ENCODE measurements at regions not wholly inside any gene's neighbourhood (a gene's known extent, or its start where the extent isn't known, plus 50 kb on each side); places are given as distances from the start of the nearest gene placed in this dataset.
"Not testable (repeated sequence)": the region's sequence is repeated elsewhere in the genome, so short reads cannot be mapped to it uniquely, and the experiment has no call there.

GRCh38 chr3:75840160-75840559 lies 54.8 kb upstream of the ZNF717 start:
- not testable (repeated sequence) for DNase-seq

- not testable (repeated sequence) for DNase-seq
Measured at GRCh38 chr3:75850301-75851008, 65.1 kb upstream of the ZNF717 start.

- DNase-seq: no peak
Measured at GRCh38 chr3:75863130-75863529, 77.8 kb upstream of the ZNF717 start.

- DNase-seq: no peak
Measured at GRCh38 chr3:75863878-75864277, 78.5 kb upstream of the ZNF717 start.

- not testable (repeated sequence) for DNase-seq
Measured at GRCh38 chr3:75883719-75884118, 98.4 kb upstream of the ZNF717 start.

GRCh38 chr3:75886971-75887526 lies 101.7 kb upstream of the ZNF717 start:
- DNase-seq: no peak

GRCh38 chr3:75894234-75894633 lies 108.9 kb upstream of the ZNF717 start:
- DNase-seq: no peak

GRCh38 chr3:75896265-75896664 lies 110.9 kb upstream of the ZNF717 start:
- DNase-seq: no peak

- not testable (repeated sequence) for DNase-seq
Measured at GRCh38 chr3:75901446-75901845, 116.1 kb upstream of the ZNF717 start.

GRCh38 chr3:75906555-75907112 lies 121.3 kb upstream of the ZNF717 start:
- no peak for DNase-seq

GRCh38 chr3:75913800-75914350 lies 128.5 kb upstream of the ZNF717 start:
- no peak for DNase-seq

GRCh38 chr3:75914741-75915140 lies 129.4 kb upstream of the ZNF717 start:
- DNase-seq: not testable (repeated sequence)

GRCh38 chr3:75938921-75939320 lies 153.6 kb upstream of the ZNF717 start:
- DNase-seq: no peak

- no peak for DNase-seq
Measured at GRCh38 chr3:75951941-75952340, 166.6 kb upstream of the ZNF717 start.

- DNase-seq: not testable (repeated sequence)
Measured at GRCh38 chr3:75960031-75960430, 174.7 kb upstream of the ZNF717 start.

- DNase-seq: not testable (repeated sequence)
Measured at GRCh38 chr3:75962054-75962453, 176.7 kb upstream of the ZNF717 start.

- DNase-seq: no peak
Measured at GRCh38 chr3:75967071-75967470, 181.7 kb upstream of the ZNF717 start.

- DNase-seq: no peak
Measured at GRCh38 chr3:75978686-75979085, 193.3 kb upstream of the ZNF717 start.

GRCh38 chr3:75981401-75981800 lies 196.1 kb upstream of the ZNF717 start:
- no peak for DNase-seq

GRCh38 chr3:75982151-75982550 lies 196.8 kb upstream of the ZNF717 start:
- no peak for DNase-seq

- DNase-seq: no peak
Measured at GRCh38 chr3:75983111-75983510, 197.8 kb upstream of the ZNF717 start.

- DNase-seq: no peak
Measured at GRCh38 chr3:75983609-75984290, 198.4 kb upstream of the ZNF717 start.

GRCh38 chr3:75985432-75985831 lies 200.1 kb upstream of the ZNF717 start:
- DNase-seq: no peak

GRCh38 chr3:76010252-76010651 lies 224.9 kb upstream of the ZNF717 start:
- no peak for DNase-seq

Data from inflammatory macrophage treated with lipopolysaccharide for 1 hour (primary cell).